Neural progenitor cell (in vitro differentiated cells): ENCODE measurements at regions not wholly inside any gene's neighbourhood (a gene's known extent, or its start where the extent isn't known, plus 50 kb on each side); places are given as distances from the start of the nearest gene placed in this dataset.

Experiments used
- DNase-seq: peaks from one replicate; pipeline ENCODE4 v3.0.0-alpha.2; 2016; ENCODE audit warnings: low spot score
- H2AFZ ChIP-seq: fragments of 200-600 bp; sonication (generic); replicated peaks from 2 replicates; pipeline ENCODE4 v1.6.1; 2016; ENCODE audit warnings: antibody characterized with exemption
- H3F3A ChIP-seq: fragments of 200-600 bp; sonication (generic); 2 replicates; pipeline ENCODE4 v1.6.1; 2016; ENCODE audit warnings: antibody characterized with exemption, low read depth
- H3K27ac ChIP-seq: fragments of 200-600 bp; sonication (generic); 2 replicates; pipeline ENCODE4 v1.5.1; 2016; ENCODE audit warnings: mild to moderate bottlenecking
- H3K27me3 ChIP-seq: fragments of 200-600 bp; sonication (generic); 2 replicates; pipeline ENCODE4 v1.6.1; 2016; ENCODE audit warnings: mild to moderate bottlenecking, moderate library complexity
- H3K36me3 ChIP-seq: fragments of 200-600 bp; sonication (generic); 2 replicates; pipeline ENCODE4 v1.5.1; 2016
- H3K4me1 ChIP-seq: fragments of 200-600 bp; sonication (generic); 2 replicates; pipeline ENCODE4 v1.6.1; 2016; ENCODE audit warnings: mixed run types
- H3K4me2 ChIP-seq: fragments of 200-600 bp; sonication (generic); 2 replicates; pipeline ENCODE4 v1.6.1; 2016
- H3K4me3 ChIP-seq: fragments of 200-600 bp; sonication (generic); 2 replicates; pipeline ENCODE4 v1.5.1; 2016
- H3K79me2 ChIP-seq: fragments of 200-600 bp; sonication (generic); 2 replicates; pipeline ENCODE4 v1.6.1; 2016; ENCODE audit warnings: low read depth
- H3K9ac ChIP-seq: fragments of 200-600 bp; sonication (generic); 2 replicates; pipeline ENCODE4 v1.6.1; 2016
- H3K9me3 ChIP-seq: fragments of 200-600 bp; sonication (generic); 2 replicates; pipeline ENCODE4 v1.5.1; 2016; ENCODE audit warnings: low read depth
- H4K20me1 ChIP-seq: fragments of 200-600 bp; sonication (generic); 2 replicates; pipeline ENCODE4 v1.6.1; 2016; ENCODE audit warnings: low read depth
- H3K27ac Mint-ChIP-seq: 3 replicates; pipeline ENCODE4 v1.8.0; 2021; ENCODE audit warnings: mixed read lengths
- H3K27me3 Mint-ChIP-seq: 2 replicates; pipeline ENCODE4 v1.8.0; 2022; ENCODE audit warnings: low read depth, mild to moderate bottlenecking, inconsistent platforms, moderate library complexity, mixed read lengths; ENCODE audit not compliant: insufficient read depth
- H3K36me3 Mint-ChIP-seq: 3 replicates; pipeline ENCODE4 v1.8.0; 2021; ENCODE audit warnings: mixed read lengths
- H3K4me1 Mint-ChIP-seq: 3 replicates; pipeline ENCODE4 v1.8.0; 2021; ENCODE audit warnings: mixed read lengths
- H3K4me3 Mint-ChIP-seq: 3 replicates; pipeline ENCODE4 v1.8.0; 2021; ENCODE audit warnings: mild to moderate bottlenecking, moderate library complexity, mixed read lengths
- H3K9me3 Mint-ChIP-seq: 3 replicates; pipeline ENCODE4 v1.8.0; 2020; ENCODE audit warnings: mixed read lengths
- CTCF ChIP-seq: fragments of 200-600 bp; sonication (generic); IDR thresholded peaks from 2 replicates; pipeline ENCODE4 v1.5.1; 2017; ENCODE audit warnings: antibody characterized with exemption, mild to moderate bottlenecking
- EZH2 ChIP-seq: fragments of 200-600 bp; sonication (generic); IDR thresholded peaks from 2 replicates; pipeline ENCODE4 v1.6.1; 2017; ENCODE audit warnings: antibody characterized with exemption, mild to moderate bottlenecking, moderate library complexity
- EZH2phosphoT487 ChIP-seq: fragments of 200-600 bp; sonication (generic); IDR thresholded peaks from 2 replicates; pipeline ENCODE4 v1.6.1; 2017; ENCODE audit warnings: antibody characterized with exemption

GRCh38 chr14:101491841-101492240 lies 69.5 kb upstream of the DIO3 start:
- H3K36me3 Mint-ChIP-seq, result peaks cover 3% of the 10 kb centered on the region
- peaks cover 29% of the 10 kb centered on the region for H3K9me3 Mint-ChIP-seq
- peaks cover 17% of the 10 kb centered on the region for H3K4me1 Mint-ChIP-seq
- no peak for TF ChIP-seq CTCF
- no peak for TF ChIP-seq EZH2phosphoT487
- no peak for TF ChIP-seq EZH2
- no peaks in the 10 kb centered on the region for H3K27me3 ChIP-seq
- peaks cover 9% of the 10 kb centered on the region for H4K20me1 ChIP-seq
- no peak for DNase-seq
- no peak overlapping the region for H2AFZ ChIP-seq
- no peak overlapping the region for H3K4me3 Mint-ChIP-seq
- no peak overlapping the region for H3K27ac ChIP-seq
- no peak overlapping the region for H3K27ac Mint-ChIP-seq
- no peaks in the 10 kb centered on the region for H3K27me3 Mint-ChIP-seq
- no peaks in the 10 kb centered on the region for H3K79me2 ChIP-seq
- H3K4me1 ChIP-seq, result peaks cover 9% of the 10 kb centered on the region
- H3K36me3 ChIP-seq, result no peaks in the 10 kb centered on the region
- H3F3A ChIP-seq, result peaks cover 9% of the 10 kb centered on the region
- H3K4me2 ChIP-seq, result no peak overlapping the region
- no peak overlapping the region for H3K9ac ChIP-seq
- no peaks in the 10 kb centered on the region for H3K9me3 ChIP-seq
- no peak overlapping the region for H3K4me3 ChIP-seq

GRCh38 chr14:101492716-101493115 lies 68.6 kb upstream of the DIO3 start:
- Histone ChIP-seq H3K27me3 (no peaks in the 10 kb centered on the region), H3K27ac (no peak overlapping the region), H3K36me3 (no peaks in the 10 kb centered on the region), H3K79me2 (no peaks in the 10 kb centered on the region), H3K4me3 (no peak overlapping the region), H3K9me3 (no peaks in the 10 kb centered on the region), H3F3A (peaks cover 15% of the 10 kb centered on the region), H3K4me1 (peaks cover 15% of the 10 kb centered on the region), H3K4me2 (no peak overlapping the region), H4K20me1 (peaks cover 12% of the 10 kb centered on the region), H3K9ac (no peak overlapping the region), H2AFZ (no peak overlapping the region)
- Mint-ChIP-seq H3K36me3 (peaks cover 3% of the 10 kb centered on the region), H3K27me3 (peaks cover 2% of the 10 kb centered on the region), H3K9me3 (peaks cover 29% of the 10 kb centered on the region), H3K4me1 (peaks cover 26% of the 10 kb centered on the region), H3K4me3 (no peak overlapping the region), H3K27ac (no peak overlapping the region)
- TF ChIP-seq EZH2phosphoT487, result no peak
- TF ChIP-seq EZH2, result no peak
- TF ChIP-seq CTCF, result no peak
- DNase-seq, result no peak

- H3K27me3 Mint-ChIP-seq, result peaks cover 2% of the 10 kb centered on the region
- DNase-seq, result no peak
- Histone ChIP-seq H3K27me3 (no peaks in the 10 kb centered on the region), H3F3A (peaks cover 15% of the 10 kb centered on the region), H3K9me3 (no peaks in the 10 kb centered on the region), H3K4me3 (no peak overlapping the region), H3K79me2 (no peaks in the 10 kb centered on the region), H3K4me1 (peaks cover 15% of the 10 kb centered on the region), H3K36me3 (no peaks in the 10 kb centered on the region), H3K27ac (no peak overlapping the region), H4K20me1 (peaks cover 12% of the 10 kb centered on the region), H2AFZ (no peak overlapping the region), H3K4me2 (no peak overlapping the region), H3K9ac (no peak overlapping the region)
- H3K36me3 Mint-ChIP-seq, result peaks cover 3% of the 10 kb centered on the region
- H3K4me3 Mint-ChIP-seq, result no peak overlapping the region
- H3K4me1 Mint-ChIP-seq, result peaks cover 32% of the 10 kb centered on the region
- no peak overlapping the region for H3K27ac Mint-ChIP-seq
- TF ChIP-seq CTCF, result no peak
- no peak for TF ChIP-seq EZH2phosphoT487
- TF ChIP-seq EZH2, result no peak
- peaks cover 19% of the 10 kb centered on the region for H3K9me3 Mint-ChIP-seq
Measured at GRCh38 chr14:101494826-101495225, 66.5 kb upstream of the DIO3 start.
